GM23248 (cell line): ENCODE measurements at regions not wholly inside any gene's neighbourhood (a gene's known extent, or its start where the extent isn't known, plus 50 kb on each side); places are given as distances from the start of the nearest gene placed in this dataset.

Source experiments
- EZH2 ChIP-seq: fragments of 200-600 bp; sonication (generic); IDR thresholded peaks from 2 replicates; pipeline ENCODE4 v1.6.1; 2018; ENCODE audit warnings: antibody characterized with exemption, mild to moderate bottlenecking; ENCODE audit not compliant: insufficient read depth, poor library complexity, severe bottlenecking
- EZH2phosphoT487 ChIP-seq: fragments of 200-600 bp; sonication (generic); IDR thresholded peaks from 2 replicates; pipeline ENCODE4 v1.6.1; 2018; ENCODE audit warnings: antibody characterized with exemption, moderate library complexity, mild to moderate bottlenecking, low read depth; ENCODE audit not compliant: insufficient read depth

GRCh38 chr16:51615141-51615540 lies 464.1 kb upstream of the SALL1 start:
- no peak for TF ChIP-seq EZH2
- no peak for TF ChIP-seq EZH2phosphoT487
